Globus pallidus (tissue), 1 donor: ENCODE measurements at regions not wholly inside any gene's neighbourhood (a gene's known extent, or its start where the extent isn't known, plus 50 kb on each side); places are given as distances from the start of the nearest gene placed in this dataset.
"Not testable (repeated sequence)": the region's sequence is repeated elsewhere in the genome, so short reads cannot be mapped to it uniquely, and the experiment has no call there.

Source experiments
- DNase-seq: peaks from one replicate; pipeline ENCODE4 v3.0.0-alpha.2; 2015; ENCODE audit warnings: low spot score

DNA sequence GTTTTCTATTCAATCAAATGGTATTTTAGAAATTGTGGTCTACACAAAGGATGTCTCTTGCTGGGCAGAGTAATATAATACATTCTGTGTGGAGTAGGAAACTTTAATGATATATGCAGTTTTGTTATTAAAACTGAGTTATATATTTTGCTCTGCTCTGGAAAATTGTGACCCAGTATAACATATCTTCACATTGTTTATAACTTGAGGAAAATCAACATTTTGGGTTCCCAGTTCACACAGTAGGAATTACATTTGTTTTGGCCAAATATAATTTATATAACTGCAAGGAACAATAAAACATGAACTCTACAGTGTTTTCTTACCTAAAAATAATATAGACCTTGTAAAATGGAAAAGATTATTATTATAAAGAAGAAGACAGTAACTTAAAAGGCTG is 372.4 kb downstream of the OSR1 start:
- no peak for DNase-seq

DNA sequence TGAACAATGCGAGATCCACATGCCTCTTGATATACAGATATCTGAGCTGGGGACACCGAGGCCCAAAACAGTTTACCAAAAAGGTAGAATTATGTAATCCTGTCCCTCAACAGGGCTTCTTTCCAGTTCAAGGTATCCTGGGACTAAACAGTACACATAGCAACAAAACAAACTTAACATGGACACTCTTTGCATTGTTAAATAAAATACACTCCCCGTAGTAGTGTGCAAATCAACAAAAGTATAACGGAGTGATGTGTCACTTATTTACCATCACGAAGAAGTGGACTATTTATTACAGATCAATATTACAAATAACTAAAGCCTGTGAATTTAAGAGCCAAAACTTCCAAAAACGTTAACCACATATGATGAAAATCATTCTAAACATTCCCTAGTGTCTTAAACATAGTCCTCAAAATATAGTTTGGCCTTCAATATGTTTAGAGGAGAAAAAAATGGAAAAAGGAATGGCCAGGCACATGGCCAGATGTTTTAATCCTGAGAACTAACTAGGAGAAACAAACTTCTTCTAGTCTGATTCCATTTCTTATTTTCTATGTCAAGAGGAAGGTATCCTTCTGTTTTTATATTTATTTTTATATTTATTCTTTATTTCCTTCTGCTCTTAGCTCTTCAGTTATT is 377.5 kb downstream of the OSR1 start:
- no peak for DNase-seq

DNA sequence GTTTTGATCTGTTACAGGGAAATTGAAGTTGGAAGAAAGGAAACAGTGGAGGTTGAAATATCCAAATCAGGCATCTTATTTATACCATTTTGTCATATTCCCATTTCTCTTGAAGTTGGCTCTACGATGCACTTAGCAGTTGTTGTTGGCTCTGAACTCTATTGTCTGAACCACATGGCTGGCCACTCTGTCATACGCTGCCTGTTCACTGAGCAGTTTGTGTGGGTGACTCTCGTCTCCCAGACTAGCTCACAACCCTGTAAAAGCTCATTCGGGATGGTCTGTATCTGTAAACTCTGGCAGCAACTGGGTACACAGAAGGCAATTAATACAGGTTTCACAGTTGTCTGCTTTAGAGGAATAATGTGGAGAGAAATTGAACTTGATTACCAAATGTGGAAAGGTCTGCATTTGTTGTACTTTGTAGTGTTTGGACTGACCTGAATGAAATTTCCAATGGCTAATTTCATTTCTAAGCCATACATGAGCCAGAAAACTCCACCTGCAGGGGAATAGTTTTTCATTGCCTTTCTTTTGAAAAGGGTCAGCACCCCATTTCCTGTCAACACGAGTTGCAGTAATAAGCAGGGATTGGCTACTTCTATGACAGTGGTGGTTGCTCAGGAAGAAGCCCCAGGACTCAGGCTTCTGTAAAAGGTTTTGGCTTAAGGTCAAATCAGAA is 378.2 kb downstream of the OSR1 start:
- DNase-seq: no peak

DNA sequence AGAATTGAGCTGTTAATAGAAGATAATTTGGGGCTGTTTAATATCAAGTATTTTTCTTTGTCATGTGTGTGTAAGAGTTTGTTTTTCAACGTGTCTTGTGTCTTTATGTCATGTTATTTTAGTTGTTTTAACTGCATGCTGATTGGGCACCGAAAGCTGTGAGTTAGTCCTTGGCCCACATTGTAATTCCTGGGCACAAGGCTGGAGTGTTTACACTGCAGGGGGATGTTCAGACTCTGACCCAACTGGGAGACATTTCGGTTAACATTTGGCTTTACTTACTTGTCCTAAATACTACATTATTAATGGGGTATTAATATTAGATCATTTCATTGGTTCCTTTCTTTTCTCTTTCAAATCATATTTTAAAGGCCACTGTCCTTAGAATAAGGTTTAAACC is 381.0 kb downstream of the OSR1 start:
- no peak for DNase-seq

DNA sequence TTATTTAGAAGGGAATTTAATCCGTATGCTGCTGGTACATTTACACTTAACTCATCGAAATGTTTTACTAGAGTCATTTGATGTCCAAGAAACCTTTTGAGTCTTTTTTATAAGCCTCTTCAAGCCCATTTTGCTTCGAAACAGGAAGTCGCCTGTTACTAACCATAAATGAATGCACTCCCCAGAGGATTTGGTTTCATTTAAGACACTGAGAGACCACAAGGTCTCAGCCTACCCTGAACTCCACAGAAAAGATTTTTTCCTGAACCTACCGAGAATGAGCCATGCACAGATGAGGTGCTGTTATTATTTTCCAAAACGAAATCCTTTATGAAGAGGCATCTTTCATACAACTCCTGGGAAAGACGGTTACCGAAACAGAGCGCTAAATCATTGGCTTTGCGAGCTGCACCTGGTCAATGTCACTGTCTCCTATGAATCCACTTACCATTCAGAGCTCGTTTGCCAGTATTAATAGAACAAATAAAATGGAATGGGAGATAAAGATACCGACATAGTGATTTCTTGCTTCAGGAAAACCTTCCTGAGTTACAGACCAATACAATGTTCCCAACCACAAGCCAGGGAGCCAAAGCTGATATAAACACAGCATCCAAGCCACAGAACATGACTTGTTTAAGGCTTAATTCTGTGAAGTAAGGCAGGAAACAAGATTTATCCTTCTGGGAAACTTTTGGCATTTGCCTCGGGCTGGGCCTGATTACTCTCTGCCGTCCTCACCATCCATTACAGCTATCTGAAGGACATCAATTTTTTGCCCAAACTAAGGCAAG is 382.1 kb downstream of the OSR1 start:
- no peak for DNase-seq

DNA sequence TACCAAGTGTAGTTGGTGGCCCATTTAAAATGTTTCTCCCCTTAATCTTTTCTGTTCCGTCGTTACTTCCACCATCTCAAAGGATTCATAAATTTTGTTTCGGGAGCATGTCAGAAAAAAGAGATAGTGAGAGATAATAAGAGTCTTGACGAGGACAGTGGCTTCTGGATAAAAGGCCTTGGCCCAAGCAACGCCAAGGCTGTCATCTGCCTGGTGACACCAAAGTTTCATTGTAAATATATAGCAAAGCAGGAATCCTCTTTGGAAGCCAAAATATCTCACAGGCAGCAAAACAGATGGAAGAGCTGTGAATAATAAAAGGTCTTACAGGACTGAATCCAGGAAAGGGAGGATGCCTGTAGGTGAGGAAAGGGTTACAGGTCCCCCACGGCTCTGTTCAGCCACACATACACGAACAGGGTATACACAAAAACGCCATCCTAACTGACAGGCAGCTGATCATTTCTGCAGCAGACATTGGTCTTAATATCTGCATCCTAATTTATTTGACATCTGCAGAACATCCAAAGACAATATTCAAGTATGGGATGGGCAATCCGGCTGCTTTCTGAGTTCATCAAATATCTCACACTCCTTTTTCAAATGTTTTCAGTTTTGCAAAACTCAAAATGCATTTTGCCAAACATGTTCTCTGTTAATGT is 382.8 kb downstream of the OSR1 start:
- no peak for DNase-seq

DNA sequence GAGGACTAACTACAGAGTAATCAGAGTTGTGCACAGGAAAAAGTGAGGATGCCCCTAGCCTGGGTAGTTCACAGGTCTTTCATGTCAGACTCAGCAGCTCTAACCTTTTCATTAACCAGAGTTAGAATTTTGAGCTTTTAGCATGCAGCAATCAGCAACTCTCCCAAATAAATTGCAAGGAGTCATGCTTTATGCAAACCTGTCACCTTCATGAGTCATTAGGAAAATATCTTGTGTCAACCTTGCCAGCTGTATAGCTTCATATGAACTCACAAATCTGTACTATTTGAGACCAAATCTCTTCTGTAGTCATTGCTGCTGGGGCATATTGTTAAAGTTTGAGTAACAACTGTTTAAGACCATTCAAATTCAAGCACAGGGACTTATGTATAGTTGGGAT is 382.3 kb upstream of the NT5C1B start:
- DNase-seq: no peak

DNA sequence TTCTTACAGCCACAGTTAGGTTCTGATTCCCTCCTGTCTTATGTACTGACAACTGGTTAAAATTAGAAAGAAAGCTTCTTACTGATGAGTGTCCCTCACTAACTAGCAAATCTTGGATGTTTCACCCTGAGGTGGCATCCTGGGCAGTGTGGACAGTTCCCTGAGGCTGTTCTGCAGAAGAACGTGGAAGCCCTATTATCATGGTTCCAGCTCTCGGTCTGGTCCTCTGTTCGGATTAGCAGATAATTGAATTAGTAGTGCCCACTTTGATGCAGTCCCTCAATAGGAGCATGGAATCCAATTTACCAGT is 381.7 kb upstream of the NT5C1B start:
- DNase-seq: no peak

DNA sequence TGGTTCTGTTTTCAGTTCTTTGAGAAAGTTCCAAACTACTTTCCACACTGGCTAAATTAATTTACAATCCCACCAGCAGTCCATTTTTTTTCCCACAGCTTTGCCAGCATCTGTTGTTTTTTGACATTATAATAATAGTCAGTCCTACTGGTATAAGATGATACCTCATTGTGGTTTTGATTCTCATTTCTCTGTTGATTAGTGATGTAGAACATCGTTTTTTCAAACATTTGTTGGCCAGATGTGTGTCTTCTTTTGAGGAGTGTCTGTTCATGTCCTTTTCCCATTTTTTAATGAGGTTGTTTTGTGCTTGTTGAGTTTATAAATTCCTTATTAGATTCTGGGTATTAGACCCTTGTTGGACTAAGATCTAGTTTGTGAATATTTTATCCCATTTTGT is 376.8 kb upstream of the NT5C1B start:
- no peak for DNase-seq

DNA sequence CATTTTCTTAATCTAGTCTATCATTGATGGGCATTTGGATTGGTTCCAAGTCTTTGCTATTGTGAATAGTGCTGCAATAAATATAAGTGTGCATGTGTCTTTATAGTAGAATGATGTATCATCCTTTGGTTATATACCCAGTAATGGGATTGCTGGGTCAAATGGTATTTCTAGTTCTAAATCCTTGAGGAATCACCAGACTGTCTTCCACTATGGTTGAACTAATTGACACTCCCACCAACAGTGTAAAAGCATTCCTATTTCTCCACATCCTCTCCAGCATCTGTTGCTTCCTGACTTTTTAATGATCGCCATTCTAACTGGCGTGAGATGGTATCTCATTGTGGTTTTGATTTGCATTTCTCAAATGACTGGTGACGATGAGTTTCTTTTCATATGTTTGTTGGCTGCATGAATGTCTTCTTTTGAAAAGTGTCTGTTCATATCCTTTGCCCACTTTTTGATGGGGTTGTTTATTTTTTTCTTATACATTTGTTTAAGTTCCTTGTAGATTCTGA is 374.4 kb upstream of the NT5C1B start:
- not testable (repeated sequence) for DNase-seq

DNA sequence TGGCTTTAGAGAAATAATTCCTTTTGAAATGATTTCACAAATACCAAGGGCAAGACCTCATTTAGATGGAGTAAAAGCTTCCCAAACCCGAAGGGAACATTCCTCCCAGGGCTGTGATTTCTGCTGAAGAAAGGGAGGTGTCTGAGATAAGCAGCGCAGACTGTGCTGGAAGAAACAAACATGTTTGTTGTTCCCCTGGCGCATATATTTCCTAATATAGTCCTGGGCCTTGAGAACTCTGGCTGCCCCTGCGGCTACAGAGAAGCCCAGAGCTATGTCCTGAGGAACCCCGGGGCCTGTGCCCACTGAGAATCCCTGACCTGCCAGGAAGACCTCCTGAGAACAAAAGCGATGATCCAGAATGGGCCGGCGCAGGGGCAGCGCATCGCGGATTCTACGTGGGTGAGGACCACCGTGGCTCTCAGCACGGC is 372.6 kb upstream of the NT5C1B start:
- no peak for DNase-seq

DNA sequence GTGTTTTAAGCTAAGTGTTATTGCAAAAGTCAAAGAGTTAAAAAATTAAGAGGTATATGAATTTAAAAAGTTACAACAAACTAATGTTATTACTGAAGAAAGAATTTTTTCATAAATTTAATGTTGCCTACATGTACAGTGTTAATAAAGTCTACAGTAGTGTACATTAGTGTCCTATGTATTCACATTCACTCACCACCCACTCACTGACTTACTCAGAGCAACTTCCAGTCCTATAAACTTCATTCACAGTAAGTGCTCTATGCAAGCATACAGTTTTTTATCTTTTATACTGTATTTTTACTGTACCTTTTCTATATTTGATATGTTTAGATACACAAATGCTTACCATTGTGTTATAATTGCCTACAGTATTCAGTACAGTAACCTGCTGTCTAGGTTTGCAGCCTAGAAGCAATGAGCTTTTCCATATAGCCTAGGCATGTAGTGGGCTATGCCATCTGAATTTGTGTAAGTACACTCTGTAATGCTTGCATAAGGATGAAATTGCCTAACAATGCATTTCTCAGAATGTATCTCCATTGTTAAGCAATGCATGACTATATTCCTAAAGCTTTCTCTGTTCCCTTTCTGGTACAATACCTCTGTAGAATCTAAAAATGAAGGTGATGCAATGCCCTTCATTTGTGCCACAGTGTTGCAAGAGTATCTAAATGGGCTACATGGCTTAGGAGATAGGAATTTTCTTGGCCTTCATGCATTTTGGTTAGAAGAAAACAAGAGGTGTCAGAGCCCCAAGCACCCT is 370.8 kb upstream of the NT5C1B start:
- no peak for DNase-seq

DNA sequence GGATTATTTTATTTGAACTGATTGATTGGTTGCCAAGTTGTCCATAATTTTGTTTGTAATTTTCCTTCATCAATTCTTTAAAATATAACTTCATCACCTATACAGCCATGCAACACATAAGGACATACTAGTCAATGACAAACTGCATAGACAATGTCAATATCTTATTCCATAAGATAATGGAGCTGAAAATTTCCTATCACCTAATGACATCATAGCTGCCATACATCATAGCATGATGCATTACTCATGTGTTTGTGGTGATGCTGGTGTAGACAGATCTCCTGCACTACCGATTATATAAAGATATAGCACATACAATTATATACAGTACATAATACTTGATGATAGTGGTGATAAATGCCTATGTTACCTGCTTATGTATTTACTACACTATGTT is 369.8 kb upstream of the NT5C1B start:
- no peak for DNase-seq

DNA sequence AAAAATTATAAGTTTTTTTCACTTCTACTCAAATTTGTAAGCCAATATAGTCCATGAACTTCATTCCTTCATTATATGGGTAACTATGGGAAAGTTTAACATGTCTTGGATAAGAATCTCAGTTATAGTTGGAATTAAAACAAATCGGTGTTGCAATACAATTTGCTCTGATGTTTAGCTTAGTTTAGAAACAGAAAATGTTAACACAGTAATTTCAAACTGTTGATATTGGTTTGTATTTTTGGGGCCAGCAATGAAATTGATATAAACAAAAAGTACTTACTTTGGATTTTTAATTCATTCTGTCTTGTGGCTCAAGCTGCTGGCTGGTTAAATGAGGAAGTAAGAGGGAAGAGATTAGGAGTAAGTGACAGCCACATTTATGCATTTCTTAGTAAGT is 368.5 kb upstream of the NT5C1B start:
- DNase-seq: no peak

DNA sequence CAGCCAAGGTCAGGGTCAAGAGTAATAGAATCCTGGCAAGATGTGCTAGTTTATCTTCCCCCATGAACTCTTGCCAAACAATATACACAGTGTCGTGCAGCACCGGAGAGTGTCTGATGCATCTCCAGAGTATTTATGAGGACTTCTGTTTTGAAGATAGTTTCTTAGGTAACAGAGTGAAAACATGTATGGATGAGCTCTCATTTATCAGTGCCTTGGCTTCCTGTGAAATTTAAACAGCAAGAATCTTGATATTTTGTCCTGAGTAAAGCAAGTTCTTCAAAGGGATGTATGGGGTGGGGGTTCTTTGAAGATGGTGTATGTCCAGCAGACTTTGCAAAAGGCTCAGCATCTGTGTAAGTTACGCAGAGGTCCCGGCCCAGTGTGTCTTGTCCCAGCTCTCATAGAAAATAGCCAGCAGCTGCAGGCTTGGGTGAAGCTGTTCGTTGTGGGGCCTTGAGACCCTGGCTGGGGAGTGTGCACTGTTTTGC is 361.0 kb upstream of the NT5C1B start:
- no peak for DNase-seq

DNA sequence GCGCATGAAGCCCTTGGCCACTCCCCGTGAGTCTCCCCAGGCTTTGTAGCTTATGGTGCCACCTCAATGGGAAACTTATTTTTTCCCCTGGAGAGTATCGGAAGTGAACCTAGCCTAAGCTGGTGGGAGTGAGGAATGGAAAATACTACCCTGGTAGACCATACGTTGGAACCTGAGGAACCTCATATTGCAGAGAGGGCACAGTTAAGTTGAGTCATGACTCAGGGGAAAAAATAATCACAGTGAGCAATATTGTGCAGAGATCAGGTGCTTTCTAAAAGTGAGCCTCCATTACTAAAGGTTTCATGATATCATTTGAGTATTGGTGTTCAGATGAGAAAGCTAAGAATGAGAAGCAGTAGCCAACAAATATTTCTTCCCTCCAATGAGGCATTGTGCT is 360.5 kb upstream of the NT5C1B start:
- no peak for DNase-seq

DNA sequence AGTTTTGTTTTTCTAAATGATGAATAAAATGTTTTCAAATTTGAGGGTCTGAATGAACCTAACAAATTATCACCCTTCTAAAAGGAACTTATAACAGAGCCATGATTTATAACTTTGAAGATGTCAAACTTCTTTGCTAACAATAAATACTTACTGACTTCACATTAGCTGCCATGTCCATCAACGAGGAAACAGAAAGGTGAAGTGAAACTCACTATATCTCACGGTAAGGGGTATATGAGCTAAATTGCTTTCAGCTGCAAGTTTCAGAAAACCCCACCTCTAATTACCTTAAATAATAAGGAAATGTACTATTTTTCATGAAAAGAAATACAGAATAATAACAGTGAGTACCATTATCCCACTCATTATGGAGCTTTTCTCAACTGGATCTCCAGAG is 350.8 kb upstream of the NT5C1B start:
- DNase-seq: no peak

DNA sequence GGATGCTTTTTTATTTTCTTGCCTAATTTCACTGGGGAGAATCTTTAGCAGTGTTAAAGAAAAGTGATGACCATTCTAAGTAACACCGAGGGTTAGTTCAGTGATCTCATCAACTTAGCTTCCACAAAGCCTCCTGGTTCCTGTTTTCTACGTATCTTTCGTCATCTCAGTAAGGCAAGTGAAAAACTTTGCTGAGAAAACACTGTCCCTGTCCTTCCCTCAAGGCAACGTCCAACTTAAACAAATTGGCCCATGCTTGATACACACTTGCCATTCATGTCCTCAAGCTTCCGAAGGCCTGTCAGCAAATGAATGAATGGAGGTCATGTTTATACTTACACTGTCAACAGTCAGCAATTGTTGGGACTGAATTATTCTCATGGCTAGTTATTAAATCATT is 350.4 kb upstream of the NT5C1B start:
- DNase-seq: not testable (repeated sequence)

DNA sequence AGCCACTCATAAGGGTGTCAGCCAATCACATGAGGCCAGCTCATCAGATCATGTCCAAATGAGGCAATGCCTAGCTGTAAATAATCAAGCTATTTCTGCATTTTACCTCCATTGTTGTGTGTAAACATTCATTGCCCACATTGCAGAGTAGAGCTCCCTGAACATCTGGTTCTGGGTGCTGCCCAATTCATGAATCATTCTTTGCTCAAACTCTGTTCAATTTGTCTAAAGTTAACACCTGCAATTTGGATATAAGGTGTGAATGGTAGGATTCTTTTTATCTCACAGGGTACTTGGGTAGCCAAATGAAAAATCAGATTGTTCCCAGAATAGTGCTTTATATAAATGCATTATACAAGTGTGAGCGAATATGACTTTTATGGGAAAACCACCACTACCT is 345.5 kb upstream of the NT5C1B start:
- DNase-seq: no peak

DNA sequence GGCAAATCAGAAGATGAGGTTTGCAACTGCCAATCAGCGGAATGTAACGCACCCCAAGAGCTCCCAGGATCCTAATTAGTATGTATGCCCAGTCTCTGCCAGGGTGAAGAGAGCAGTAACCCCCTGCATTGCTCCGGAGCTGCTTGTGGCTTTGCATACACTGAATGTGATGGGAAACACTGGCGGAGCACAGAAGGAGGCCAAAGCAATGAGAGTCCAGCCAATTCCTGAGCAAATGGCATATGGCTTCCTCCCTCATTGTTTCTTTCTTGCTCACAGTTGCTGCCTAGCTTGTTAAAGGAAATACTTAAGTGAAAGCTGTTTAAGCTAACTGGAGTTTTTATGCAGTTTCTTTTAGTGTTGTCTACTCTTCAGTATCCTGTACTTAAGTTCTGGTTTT is 343.5 kb upstream of the NT5C1B start:
- no peak for DNase-seq

DNA sequence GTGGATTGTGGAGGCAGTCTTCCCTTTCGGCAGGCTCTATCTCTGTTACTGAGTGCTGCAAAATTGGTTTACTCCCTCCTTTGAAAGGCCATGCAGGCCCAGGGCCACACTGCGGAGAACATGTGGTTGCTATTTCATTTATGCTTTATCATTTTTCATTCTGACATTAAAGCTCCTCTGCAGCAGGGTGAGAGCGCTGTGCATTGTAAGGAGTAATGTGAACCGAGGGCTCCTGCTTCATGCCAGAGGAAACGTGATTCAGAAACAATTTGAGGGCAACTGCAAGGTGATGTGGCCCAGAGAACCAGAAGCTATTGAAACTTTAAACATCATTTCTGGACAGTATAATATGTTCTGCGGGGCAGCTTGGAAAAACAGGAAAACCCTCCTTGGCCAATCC is 341.6 kb upstream of the NT5C1B start:
- DNase-seq: no peak
